ENCODE measurements at regions not wholly inside any gene's neighbourhood (a gene's known extent, or its start where the extent isn't known, plus 50 kb on each side); places are given as distances from the start of the nearest gene placed in this dataset.
"Not testable (repeated sequence)": the region's sequence is repeated elsewhere in the genome, so short reads cannot be mapped to it uniquely, and the experiment has no call there.

- ATAC-seq (replicated peaks in 1 of 4): no peak
- Mint-ChIP-seq H3K27ac (no peak overlapping the region), H3K4me3 (no peak overlapping the region), H3K36me3 (no peaks in the 10 kb centered on the region), H3K4me1 (no peaks in the 10 kb centered on the region), H3K27me3 (no peaks in the 10 kb centered on the region), H3K9me3 (peaks cover 14 to 20% (median 15%) of the 10 kb centered on the region in 3 donors)
- Histone ChIP-seq H3K27me3 (replicated peaks in 1 of 2; ENCODE audit: control insufficient read depth in 2 of 2, extremely low read depth in 1 of 2, insufficient read depth in 2 of 2, low read length in 1 of 2) (no peaks in the 10 kb centered on the region), H3K4me1 (ENCODE audit: control insufficient read depth in 1 of 2, extremely low read depth in 1 of 2, insufficient read depth in 2 of 2, low read length in 2 of 2) (no peaks in the 10 kb centered on the region), H3K27ac (ENCODE audit: low read length) (no peak overlapping the region), H3K4me3 (ENCODE audit: control insufficient read depth in 1 of 2, extremely low read depth in 1 of 2, low read length in 1 of 2) (no peak overlapping the region), H3K36me3 (ENCODE audit: control insufficient read depth in 2 of 2, extremely low read depth in 1 of 2, insufficient read depth in 1 of 2, low read length in 1 of 2) (no peaks in the 10 kb centered on the region), H3K9me3 (no peaks in the 10 kb centered on the region)
- DNase-seq: no peak
- CTCF ChIA-PET: no interaction called here
- POLR2A ChIA-PET: no interaction called here
- WGBS (ENCODE audit: insufficient coverage): 0% methylated on average over 1 of the region's 3 CpGs
Measured at GRCh38 chr2:13666582-13667414, 950.1 kb downstream of the TRIB2 start.

DNA sequence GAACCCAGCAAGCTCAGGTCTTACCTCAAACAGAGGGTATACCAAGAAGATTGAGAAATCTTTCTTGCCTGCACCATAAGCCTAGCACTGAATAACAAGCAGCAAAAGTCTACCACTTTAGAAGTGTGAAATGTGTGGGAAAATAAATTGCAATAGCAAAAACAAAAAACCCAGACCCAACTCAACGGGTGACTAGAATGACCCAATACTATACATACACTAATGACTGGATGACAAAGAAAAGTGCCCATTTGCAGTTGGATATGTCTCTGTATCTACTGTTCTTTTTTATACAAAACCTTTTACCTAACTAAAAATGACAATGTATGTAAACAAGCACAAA lies 950.6 kb downstream of the TRIB2 start:
- no peaks in the 10 kb centered on the region for H3K4me1 ChIP-seq (ENCODE audit: control insufficient read depth in 1 of 2, extremely low read depth in 1 of 2, insufficient read depth in 2 of 2, low read length in 2 of 2)
- no peak overlapping the region for H3K27ac ChIP-seq (ENCODE audit: low read length)
- no peaks in the 10 kb centered on the region for H3K36me3 ChIP-seq (ENCODE audit: control insufficient read depth in 2 of 2, extremely low read depth in 1 of 2, insufficient read depth in 1 of 2, low read length in 1 of 2)
- Mint-ChIP-seq H3K27me3 (no peaks in the 10 kb centered on the region), H3K27ac (no peak overlapping the region), H3K36me3 (no peaks in the 10 kb centered on the region), H3K4me3 (no peak overlapping the region), H3K4me1 (no peaks in the 10 kb centered on the region), H3K9me3 (peaks cover 13 to 20% (median 13%) of the 10 kb centered on the region in 3 donors)
- H3K4me3 ChIP-seq (ENCODE audit: control insufficient read depth in 1 of 2, extremely low read depth in 1 of 2, low read length in 1 of 2): no peak overlapping the region
- H3K27me3 ChIP-seq (replicated peaks in 1 of 2; ENCODE audit: control insufficient read depth in 2 of 2, extremely low read depth in 1 of 2, insufficient read depth in 2 of 2, low read length in 1 of 2): no peaks in the 10 kb centered on the region
- POLR2A ChIA-PET: no interaction called here
- no peak for ATAC-seq (replicated peaks in 1 of 4)
- no CpG with 5 or more reads among the region's 1 CpG for WGBS (ENCODE audit: insufficient coverage)
- DNase-seq: no peak
- CTCF ChIA-PET: no interaction called here
- no peaks in the 10 kb centered on the region for H3K9me3 ChIP-seq

DNA sequence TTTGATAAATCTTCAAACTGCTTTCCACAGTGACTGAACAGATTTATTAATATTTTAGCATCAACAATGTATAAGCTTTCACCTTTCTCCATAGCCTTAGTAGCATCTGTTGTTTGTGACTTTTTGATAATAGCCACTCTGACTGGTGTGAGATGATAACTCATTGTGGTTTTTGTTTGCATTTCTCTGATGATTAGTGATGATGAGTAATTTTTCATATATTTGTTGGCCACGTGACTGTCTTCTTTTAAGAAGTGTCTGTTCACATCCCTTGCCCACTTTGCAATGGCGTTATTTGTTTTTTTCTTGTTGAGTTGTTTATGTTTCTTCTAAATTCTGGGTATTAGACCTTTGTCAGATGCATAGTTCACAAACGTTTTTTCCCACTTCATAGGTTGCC lies 952.9 kb downstream of the TRIB2 start:
- Histone ChIP-seq H3K9me3 (no peaks in the 10 kb centered on the region), H3K36me3 (ENCODE audit: control insufficient read depth in 2 of 2, extremely low read depth in 1 of 2, insufficient read depth in 1 of 2, low read length in 1 of 2) (no peaks in the 10 kb centered on the region), H3K27me3 (replicated peaks in 1 of 2; ENCODE audit: control insufficient read depth in 2 of 2, extremely low read depth in 1 of 2, insufficient read depth in 2 of 2, low read length in 1 of 2) (no peaks in the 10 kb centered on the region), H3K4me1 (ENCODE audit: control insufficient read depth in 1 of 2, extremely low read depth in 1 of 2, insufficient read depth in 2 of 2, low read length in 2 of 2) (no peaks in the 10 kb centered on the region), H3K27ac (ENCODE audit: low read length) (no peak overlapping the region), H3K4me3 (ENCODE audit: control insufficient read depth in 1 of 2, extremely low read depth in 1 of 2, low read length in 1 of 2) (no peak overlapping the region)
- Mint-ChIP-seq H3K9me3 (peaks cover 7 to 20% (median 9%) of the 10 kb centered on the region in 3 donors), H3K27ac (no peak overlapping the region), H3K36me3 (no peaks in the 10 kb centered on the region), H3K4me3 (no peak overlapping the region), H3K4me1 (no peaks in the 10 kb centered on the region), H3K27me3 (no peaks in the 10 kb centered on the region)
- DNase-seq (no peak), ATAC-seq (replicated peaks in 1 of 4) (no peak)
- WGBS (ENCODE audit: insufficient coverage): no CpG with 5 or more reads among the region's 3 CpGs
- POLR2A ChIA-PET: interaction anchor here in 1 of 2 donors (0.8 kb wide), 1 partner anchor 8 kb away, joined by 3 read pairs; no protein-coding TSS in a partner anchor
- CTCF ChIA-PET: no interaction called here

DNA sequence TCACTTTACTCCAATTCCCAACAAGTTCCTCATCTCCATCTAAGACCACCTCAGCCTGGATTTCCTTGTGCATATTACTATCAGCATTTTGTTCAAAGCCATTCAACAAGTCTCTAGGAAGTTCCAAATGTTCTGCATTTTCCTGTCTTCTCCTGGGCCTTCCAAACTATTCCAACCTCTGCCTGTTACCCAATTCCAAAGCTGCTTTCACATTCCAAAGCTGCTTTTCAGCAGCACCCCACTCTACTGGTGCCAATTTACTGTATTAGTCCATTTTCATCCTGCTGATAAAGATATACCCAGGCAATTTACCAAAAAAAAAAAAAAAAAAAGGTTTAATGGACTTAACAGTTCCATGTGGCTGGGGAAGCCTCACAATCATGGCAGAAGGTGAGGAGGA lies 957.1 kb downstream of the TRIB2 start:
- CTCF ChIA-PET; H3K36me3 ChIP-seq (ENCODE audit: control insufficient read depth in 2 of 2, extremely low read depth in 1 of 2, insufficient read depth in 1 of 2, low read length in 1 of 2); H3K27me3 Mint-ChIP-seq; H3K27ac ChIP-seq (ENCODE audit: low read length); H3K4me3 Mint-ChIP-seq; H3K4me1 Mint-ChIP-seq; ATAC-seq (replicated peaks in 1 of 4); H3K36me3 Mint-ChIP-seq; DNase-seq; H3K4me3 ChIP-seq (ENCODE audit: control insufficient read depth in 1 of 2, extremely low read depth in 1 of 2, low read length in 1 of 2); H3K4me1 ChIP-seq (ENCODE audit: control insufficient read depth in 1 of 2, extremely low read depth in 1 of 2, insufficient read depth in 2 of 2, low read length in 2 of 2); POLR2A ChIA-PET; H3K27ac Mint-ChIP-seq; H3K9me3 ChIP-seq; H3K27me3 ChIP-seq (replicated peaks in 1 of 2; ENCODE audit: control insufficient read depth in 2 of 2, extremely low read depth in 1 of 2, insufficient read depth in 2 of 2, low read length in 1 of 2): not testable (repeated sequence)
- peaks cover 0 to 16% (median 4%) of the 10 kb centered on the region in 3 donors for H3K9me3 Mint-ChIP-seq

DNA sequence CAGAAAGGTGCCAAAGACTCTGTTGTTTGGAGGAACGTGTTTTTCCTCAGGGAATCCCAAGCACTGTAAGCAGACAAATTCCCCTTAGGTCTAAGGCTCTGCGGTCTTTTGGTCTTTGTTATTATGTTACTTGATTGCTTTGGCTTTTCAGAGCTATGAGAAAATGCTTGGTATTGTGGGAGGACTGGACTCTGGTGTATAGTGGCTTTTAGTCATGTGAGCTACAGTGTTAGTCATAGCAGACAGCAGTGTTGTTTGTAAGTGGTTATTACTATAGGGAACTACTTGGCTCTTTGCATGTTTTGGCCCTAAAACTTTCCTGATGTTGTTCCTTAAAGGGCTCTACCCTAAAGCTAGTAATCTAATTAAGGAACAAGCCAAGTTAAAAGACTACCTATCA lies 956.2 kb upstream of the LRATD1 start:
- Mint-ChIP-seq H3K27ac (no peak overlapping the region), H3K9me3 (peaks cover 2 to 3% (median 3%) of the 10 kb centered on the region in 3 donors), H3K4me1 (no peaks in the 10 kb centered on the region), H3K27me3 (no peaks in the 10 kb centered on the region), H3K4me3 (no peak overlapping the region), H3K36me3 (no peaks in the 10 kb centered on the region)
- POLR2A ChIA-PET: no interaction called here
- Histone ChIP-seq H3K4me3 (ENCODE audit: control insufficient read depth in 1 of 2, extremely low read depth in 1 of 2, low read length in 1 of 2) (no peak overlapping the region), H3K27ac (ENCODE audit: low read length) (no peak overlapping the region), H3K36me3 (ENCODE audit: control insufficient read depth in 2 of 2, extremely low read depth in 1 of 2, insufficient read depth in 1 of 2, low read length in 1 of 2) (no peaks in the 10 kb centered on the region), H3K4me1 (ENCODE audit: control insufficient read depth in 1 of 2, extremely low read depth in 1 of 2, insufficient read depth in 2 of 2, low read length in 2 of 2) (no peaks in the 10 kb centered on the region), H3K9me3 (no peaks in the 10 kb centered on the region), H3K27me3 (replicated peaks in 1 of 2; ENCODE audit: control insufficient read depth in 2 of 2, extremely low read depth in 1 of 2, insufficient read depth in 2 of 2, low read length in 1 of 2) (peaks cover 0 to 2% of the 10 kb centered on the region in 2 experiments)
- 43% methylated on average over 1 of the region's 2 CpGs for WGBS (ENCODE audit: insufficient coverage)
- ATAC-seq (replicated peaks in 1 of 4): no peak
- CTCF ChIA-PET: no interaction called here
- DNase-seq: no peak

DNA sequence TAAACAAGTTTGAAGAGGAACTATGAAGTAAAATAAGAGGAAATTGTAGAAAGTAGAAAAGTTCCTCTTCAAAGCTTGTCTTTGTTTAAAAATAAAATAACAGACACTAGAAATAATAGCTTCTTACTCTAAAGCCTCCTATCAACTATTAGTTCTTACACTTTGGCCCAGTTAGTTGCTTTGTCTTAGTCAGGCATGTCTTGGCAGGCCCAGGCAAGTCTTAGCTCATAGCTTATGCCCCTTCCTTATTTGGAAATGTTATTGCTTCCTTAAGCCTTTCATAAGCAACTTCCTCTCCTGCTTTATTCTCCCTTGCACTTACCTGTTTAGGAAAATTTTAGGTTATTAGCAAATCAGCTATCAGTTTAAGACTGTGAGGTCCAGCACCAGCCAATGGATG lies 950.6 kb upstream of the LRATD1 start:
- Mint-ChIP-seq H3K4me3 (no peak overlapping the region), H3K9me3 (peaks cover 7 to 11% (median 11%) of the 10 kb centered on the region in 3 donors), H3K4me1 (no peaks in the 10 kb centered on the region), H3K27ac (no peak overlapping the region), H3K27me3 (no peaks in the 10 kb centered on the region), H3K36me3 (no peaks in the 10 kb centered on the region)
- no peaks in the 10 kb centered on the region for H3K4me1 ChIP-seq (ENCODE audit: control insufficient read depth in 1 of 2, extremely low read depth in 1 of 2, insufficient read depth in 2 of 2, low read length in 2 of 2)
- no peak overlapping the region for H3K27ac ChIP-seq (ENCODE audit: low read length)
- no peaks in the 10 kb centered on the region for H3K36me3 ChIP-seq (ENCODE audit: control insufficient read depth in 2 of 2, extremely low read depth in 1 of 2, insufficient read depth in 1 of 2, low read length in 1 of 2)
- no peak for DNase-seq
- POLR2A ChIA-PET: no interaction called here
- peaks cover 2% of the 10 kb centered on the region for H3K9me3 ChIP-seq
- no peak overlapping the region for H3K4me3 ChIP-seq (ENCODE audit: control insufficient read depth in 1 of 2, extremely low read depth in 1 of 2, low read length in 1 of 2)
- ATAC-seq (replicated peaks in 1 of 4): no peak
- H3K27me3 ChIP-seq (replicated peaks in 1 of 2; ENCODE audit: control insufficient read depth in 2 of 2, extremely low read depth in 1 of 2, insufficient read depth in 2 of 2, low read length in 1 of 2): no peaks in the 10 kb centered on the region
- CTCF ChIA-PET: no interaction called here

Measured in T-cell (primary cell).